Mesodermal cell (in vitro differentiated cells): ENCODE measurements at regions not wholly inside any gene's neighbourhood (a gene's known extent, or its start where the extent isn't known, plus 50 kb on each side); places are given as distances from the start of the nearest gene placed in this dataset.
"Not testable (repeated sequence)": the region's sequence is repeated elsewhere in the genome, so short reads cannot be mapped to it uniquely, and the experiment has no call there.

ENCODE experiments used
- H3K27ac ChIP-seq: 2 replicates; pipeline ENCODE4 v1.7.0; 2013; ENCODE audit warnings: mild to moderate bottlenecking, low read depth, low read length, moderate library complexity; ENCODE audit not compliant: severe bottlenecking
- H3K36me3 ChIP-seq: 2 replicates; pipeline ENCODE4 v1.7.1; 2013; ENCODE audit warnings: mild to moderate bottlenecking, low read length, moderate library complexity; ENCODE audit not compliant: control insufficient read depth, insufficient read depth
- H3K4me1 ChIP-seq: one replicate; pipeline ENCODE4 v1.7.1; 2013; ENCODE audit warnings: mild to moderate bottlenecking, low read length; ENCODE audit not compliant: insufficient read depth, control insufficient read depth, poor library complexity, severe bottlenecking
- H3K4me3 ChIP-seq: 2 replicates; pipeline ENCODE4 v1.7.0; 2013; ENCODE audit warnings: low read length, control low read depth, mild to moderate bottlenecking; ENCODE audit not compliant: insufficient read depth, poor library complexity, severe bottlenecking; ENCODE audit errors: extremely low read depth
- H3K9me3 ChIP-seq: 2 replicates; pipeline ENCODE4 v1.7.1; 2013; ENCODE audit warnings: mild to moderate bottlenecking, low read length, moderate library complexity; ENCODE audit not compliant: control insufficient read depth
- WGBS, 2 experiments: methylation state at CpG; one replicate each; pipeline ENCODE4 v1.1.5; 2013; ENCODE audit warnings: missing lambda C conversion rate in 2 of 2; ENCODE audit not compliant: insufficient coverage in 2 of 2; 5-methylcytosine and 5-hydroxymethylcytosine counted together

DNA sequence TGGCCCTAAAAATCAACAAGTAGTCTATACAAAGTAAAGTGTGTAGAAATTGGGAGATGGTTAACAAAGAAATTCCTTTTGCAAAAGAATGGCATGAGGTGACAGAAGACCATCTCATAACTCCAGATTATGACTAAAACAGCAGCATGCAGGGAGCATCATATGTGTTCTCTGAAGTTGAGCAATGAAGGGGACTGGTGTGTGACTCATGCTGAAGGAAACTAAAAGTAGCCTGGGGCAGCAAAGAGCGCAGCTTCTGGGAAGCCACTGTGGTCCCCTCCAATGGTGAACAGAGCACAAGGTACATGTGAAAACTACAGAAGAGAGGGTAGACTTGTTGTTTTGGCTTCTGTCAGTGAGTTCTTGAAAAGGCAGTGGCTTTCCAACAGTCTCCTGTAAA, 133.4 kb downstream of the MACC1 start:
- Histone ChIP-seq H3K9me3 (no peaks in the 10 kb centered on the region), H3K27ac (no peak overlapping the region)
- 85 to 89% methylated on average over 1 of the region's 1 CpG for WGBS, 2 experiments

DNA sequence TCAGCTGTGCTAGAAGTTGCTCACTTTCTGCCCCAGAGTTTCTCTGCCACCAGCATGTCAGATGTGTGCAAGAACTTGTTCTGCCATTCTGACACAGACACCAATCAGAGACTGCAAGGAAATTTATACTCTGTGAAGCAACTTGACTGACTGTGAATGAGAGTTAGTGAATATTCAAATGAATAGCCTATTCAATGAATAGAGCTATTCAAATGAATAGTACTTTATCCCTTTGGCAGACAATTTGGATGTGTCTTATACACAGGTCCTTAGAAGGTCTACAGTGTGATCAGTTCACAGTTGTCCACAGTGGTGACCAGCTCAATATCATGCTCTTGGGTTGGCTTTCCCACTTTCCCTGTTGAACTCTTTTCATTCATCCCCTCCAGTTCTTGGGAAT, 138.1 kb downstream of the MACC1 start:
- H3K4me1 ChIP-seq: no peaks in the 10 kb centered on the region
- no peak overlapping the region for H3K4me3 ChIP-seq
- no peaks in the 10 kb centered on the region for H3K9me3 ChIP-seq
- H3K36me3 ChIP-seq: no peaks in the 10 kb centered on the region
- H3K27ac ChIP-seq: no peak overlapping the region

More for the DNA sequence above, 133.4 kb downstream of the MACC1 start:
- Histone ChIP-seq H3K4me1 (no peaks in the 10 kb centered on the region), H3K36me3 (no peaks in the 10 kb centered on the region), H3K4me3 (no peak overlapping the region)

DNA sequence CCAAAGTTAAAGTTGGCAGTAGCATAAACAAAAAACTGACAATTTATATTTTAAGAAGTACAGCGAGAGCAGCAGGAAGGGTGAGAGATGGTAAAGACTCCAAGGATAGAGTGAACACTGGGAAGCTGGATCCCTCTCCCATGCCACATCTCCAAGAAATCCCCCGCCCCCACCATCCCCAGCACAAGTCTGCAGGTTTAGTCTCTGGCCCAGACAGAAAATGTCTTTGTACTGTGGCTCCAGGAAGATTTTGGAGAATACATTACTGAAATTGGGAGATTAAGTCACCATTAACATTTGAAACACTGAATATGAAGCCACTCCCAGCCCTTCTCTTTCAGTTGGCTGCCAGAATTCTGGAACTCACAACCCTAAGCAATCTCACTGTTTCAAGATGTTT, 140.3 kb downstream of the MACC1 start:
- no CpG with 5 or more reads among the region's 2 CpGs for WGBS, 2 experiments
- no peak overlapping the region for H3K4me3 ChIP-seq

DNA sequence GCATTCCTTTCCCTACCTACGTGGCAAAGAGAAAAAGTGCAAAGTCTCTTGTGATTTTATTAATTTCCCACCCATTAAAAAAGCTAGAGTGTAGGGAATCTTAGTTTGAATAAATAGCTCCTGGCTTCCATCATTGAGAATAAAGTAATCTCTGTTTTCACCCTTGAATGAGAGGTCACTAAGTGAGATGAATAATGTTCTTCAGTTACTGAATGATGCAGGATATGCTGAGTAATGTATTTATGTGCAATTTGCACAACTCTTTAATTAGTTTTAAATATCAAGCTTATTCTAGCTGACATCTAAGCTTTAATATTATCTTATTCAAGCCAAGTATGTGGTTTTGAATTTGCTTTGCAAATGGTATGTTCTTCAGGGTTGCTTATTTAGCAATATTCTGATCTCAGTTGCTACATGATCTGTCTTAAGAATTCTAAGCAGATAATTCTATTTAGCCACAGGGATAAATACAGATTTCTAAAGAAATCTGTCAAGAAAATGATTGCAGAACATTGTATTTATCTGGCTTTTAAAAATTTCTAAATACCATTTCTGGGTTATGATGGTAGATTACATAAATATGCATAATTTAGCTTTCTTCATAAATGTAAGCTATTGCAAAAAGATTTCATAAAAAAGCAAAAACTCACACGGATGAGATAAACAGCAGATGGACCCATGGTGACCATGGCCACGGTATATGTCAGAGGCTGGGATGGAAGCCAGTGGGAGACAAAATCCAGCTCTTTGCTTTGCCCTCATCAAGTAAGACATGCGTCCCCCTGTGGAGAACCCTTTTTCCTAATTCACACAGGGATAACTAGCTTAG, 141.0 kb downstream of the MACC1 start:
- Histone ChIP-seq H3K27ac (no peak overlapping the region), H3K4me1 (no peaks in the 10 kb centered on the region), H3K9me3 (no peaks in the 10 kb centered on the region), H3K4me3 (no peak overlapping the region), H3K36me3 (no peaks in the 10 kb centered on the region)
- 68 to 75% methylated on average over 2 of the region's 4 CpGs for WGBS, 2 experiments

More for the DNA sequence above, 140.3 kb downstream of the MACC1 start:
- Histone ChIP-seq H3K9me3 (no peaks in the 10 kb centered on the region), H3K36me3 (no peaks in the 10 kb centered on the region), H3K27ac (no peak overlapping the region), H3K4me1 (no peaks in the 10 kb centered on the region)

DNA sequence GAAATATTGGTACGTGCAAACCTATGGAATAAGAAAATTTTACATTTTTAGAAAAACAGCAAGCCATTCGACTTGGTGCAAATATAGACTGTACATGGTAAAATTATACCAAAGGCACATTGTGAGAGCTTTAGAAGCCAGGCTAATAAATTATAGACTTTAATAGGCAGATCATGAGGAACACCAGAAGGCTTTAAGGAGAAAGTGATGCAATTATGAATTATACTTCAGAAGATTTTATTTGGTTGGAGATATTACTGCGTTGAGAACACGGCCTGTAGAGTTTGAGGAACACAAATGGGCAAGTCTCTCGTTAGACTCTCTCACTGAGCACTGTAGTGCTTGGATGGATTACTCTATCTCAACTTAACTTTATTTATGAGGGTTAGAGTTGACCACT, 141.7 kb downstream of the MACC1 start:
- WGBS, 2 experiments: 96% methylated on average over 4 of the region's 5 CpGs; no CpG with 5 or more reads in 1 of the 2 experiments
- no peak overlapping the region for H3K27ac ChIP-seq
- no peaks in the 10 kb centered on the region for H3K4me1 ChIP-seq
- H3K9me3 ChIP-seq: no peaks in the 10 kb centered on the region
- H3K4me3 ChIP-seq: no peak overlapping the region
- no peaks in the 10 kb centered on the region for H3K36me3 ChIP-seq

DNA sequence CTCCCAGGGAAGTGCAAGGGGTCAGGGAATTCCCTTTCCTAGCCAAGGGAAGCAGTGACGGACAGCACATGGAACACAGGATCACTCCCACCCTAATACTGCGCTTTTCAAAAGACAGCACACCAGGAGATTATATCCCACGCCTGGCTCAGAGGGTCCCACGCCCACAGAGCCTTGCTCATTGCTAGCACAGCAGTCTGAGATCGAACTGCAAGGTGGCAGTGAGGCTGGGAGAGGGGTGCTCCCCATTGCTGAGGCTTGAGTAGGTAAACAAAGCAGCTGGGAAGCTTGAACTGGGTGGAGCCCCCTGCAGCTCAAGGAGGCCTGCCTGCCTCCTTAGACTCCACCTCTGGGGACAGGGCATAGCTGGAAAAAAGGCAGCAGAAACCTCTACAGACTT, 149.2 kb downstream of the MACC1 start:
- H3K4me3 ChIP-seq, H3K36me3 ChIP-seq, H3K9me3 ChIP-seq, H3K4me1 ChIP-seq, H3K27ac ChIP-seq: not testable (repeated sequence)
- 82 to 90% methylated on average over 2 to 5 of the region's 5 CpGs for WGBS, 2 experiments

DNA sequence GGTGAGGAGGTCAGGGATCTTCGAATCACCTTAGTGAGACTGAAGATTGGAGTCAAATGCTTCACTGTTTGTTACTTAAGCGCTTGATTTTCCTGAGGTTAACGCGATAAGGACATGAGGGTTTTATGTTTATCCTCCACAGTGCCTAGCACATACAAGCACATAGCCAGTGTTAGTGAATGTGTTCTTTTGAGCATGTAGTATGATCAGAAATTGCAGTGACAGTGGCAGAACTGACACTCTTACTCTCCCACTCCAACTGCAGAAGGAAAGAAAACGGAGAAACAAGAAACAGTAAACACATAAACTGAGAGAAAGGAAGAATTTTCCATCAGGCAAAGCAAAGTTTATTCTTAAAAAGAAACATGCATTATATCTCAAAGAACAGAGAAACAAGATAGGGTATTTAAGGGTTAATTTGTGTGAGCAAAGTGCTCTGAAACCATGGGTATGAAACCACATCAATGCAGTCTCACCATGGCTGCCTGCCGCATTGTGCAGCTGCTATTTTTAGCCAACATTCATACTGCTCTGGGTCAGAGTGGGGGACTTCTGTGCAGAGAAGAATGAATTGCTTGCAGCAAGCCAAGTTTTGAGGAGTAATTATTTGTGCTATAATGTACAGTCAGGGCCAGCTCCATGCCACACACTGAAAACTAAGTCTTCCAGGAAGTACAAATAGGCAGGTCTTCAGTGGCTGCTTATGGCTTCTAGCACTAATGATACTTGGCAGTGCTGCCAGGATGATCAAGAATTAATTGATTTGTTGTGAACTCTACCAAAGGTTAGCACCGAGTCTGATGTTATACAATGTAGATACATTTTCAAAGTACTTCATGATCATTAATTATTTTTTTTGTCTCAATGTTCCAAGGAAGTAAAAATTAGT, 152.0 kb downstream of the MACC1 start:
- WGBS, 2 experiments: 51 to 62% methylated on average over 2 of the region's 7 CpGs
- H3K9me3 ChIP-seq: peaks cover 7% of the 10 kb centered on the region
- no peak overlapping the region for H3K4me3 ChIP-seq
- peaks cover 10% of the 10 kb centered on the region for H3K4me1 ChIP-seq
- H3K36me3 ChIP-seq: no peaks in the 10 kb centered on the region
- peak overlapping the region; percentile 68 for H3K27ac ChIP-seq

DNA sequence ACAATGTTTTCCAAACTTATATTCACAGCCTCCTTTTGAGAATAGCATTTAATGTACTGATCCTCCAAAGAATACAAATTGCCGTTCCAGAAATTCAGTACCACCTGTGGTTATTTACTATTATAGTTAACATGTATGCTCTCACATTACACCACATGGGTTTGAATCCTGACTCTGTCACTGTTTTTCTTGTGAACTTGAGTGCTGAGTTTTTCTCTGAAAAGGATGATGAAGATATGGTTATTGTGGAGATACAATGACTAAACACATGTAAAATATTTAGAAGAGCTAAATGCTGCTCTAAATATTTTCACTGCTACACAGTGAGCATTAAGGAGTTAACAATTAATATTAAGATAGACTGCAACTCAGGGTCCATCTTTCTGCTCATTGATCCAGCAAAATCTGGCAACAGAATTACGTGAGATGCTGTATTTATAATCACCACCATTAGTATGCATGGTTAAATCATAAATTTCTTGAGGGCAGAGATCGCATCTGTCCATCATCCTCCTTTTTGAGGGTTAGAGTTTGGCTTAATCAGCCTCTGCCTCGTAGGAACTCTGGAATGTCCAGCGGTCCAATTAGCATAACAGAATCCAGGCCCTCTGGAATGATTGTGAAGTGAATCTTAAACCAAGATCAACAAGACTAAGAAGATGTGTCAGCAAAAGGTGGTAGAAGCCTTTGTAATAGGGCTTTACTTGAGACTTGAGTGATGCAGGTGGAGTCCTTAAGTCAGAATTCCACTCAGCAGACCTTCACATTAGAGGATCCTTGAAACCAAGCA, 152.8 kb downstream of the MACC1 start:
- Histone ChIP-seq H3K4me3 (no peak overlapping the region), H3K9me3 (peaks cover 7% of the 10 kb centered on the region), H3K4me1 (peaks cover 10% of the 10 kb centered on the region), H3K27ac (peak overlapping the region; percentile 68), H3K36me3 (no peaks in the 10 kb centered on the region)
- WGBS, 2 experiments: 30 to 94% methylated on average over 2 of the region's 5 CpGs

DNA sequence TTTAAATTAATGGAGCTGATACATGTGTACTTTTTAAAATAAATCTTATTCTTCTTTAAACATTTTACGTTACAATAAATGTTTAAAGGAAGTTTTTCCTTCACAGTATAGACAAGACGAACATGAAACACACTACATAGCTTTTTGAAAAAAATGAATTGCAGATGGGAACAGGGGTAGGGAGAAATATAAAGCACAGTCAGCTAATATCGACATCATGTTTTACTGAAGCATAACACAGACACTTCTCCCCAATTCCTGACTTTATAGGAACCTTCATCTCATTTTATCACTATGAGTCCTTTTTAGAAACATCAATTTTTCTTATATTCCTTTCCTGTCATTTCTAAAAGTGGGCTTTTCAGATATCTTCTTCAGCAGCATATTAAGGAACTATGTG, 153.5 kb downstream of the MACC1 start:
- no peak overlapping the region for H3K27ac ChIP-seq
- peaks cover 7% of the 10 kb centered on the region for H3K9me3 ChIP-seq
- no peaks in the 10 kb centered on the region for H3K36me3 ChIP-seq
- 100% methylated on average over 1 of the region's 3 CpGs for WGBS, 2 experiments
- H3K4me1 ChIP-seq: peaks cover 10% of the 10 kb centered on the region
- no peak overlapping the region for H3K4me3 ChIP-seq

DNA sequence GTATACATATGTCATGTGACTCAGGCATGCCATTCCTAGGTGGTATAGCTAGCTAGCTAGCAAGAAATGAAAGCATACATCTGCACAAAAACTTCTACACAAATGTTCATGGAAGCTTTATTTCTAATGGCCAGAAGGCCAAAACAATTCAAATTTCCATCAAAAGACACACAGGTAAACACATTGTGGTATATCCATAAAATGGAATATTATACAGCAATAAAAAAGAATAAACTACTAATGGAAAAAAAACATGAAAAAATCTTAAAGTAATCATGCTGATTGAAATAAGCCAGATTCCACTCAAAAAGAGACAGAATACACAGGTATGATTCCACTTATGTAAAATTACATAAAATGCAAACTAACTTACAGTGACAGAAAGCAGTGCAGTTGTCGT, 154.3 kb downstream of the MACC1 start:
- no peak overlapping the region for H3K4me3 ChIP-seq
- H3K27ac ChIP-seq: no peak overlapping the region
- no peaks in the 10 kb centered on the region for H3K36me3 ChIP-seq
- no CpG with 5 or more reads among the region's 1 CpG for WGBS, 2 experiments
- peaks cover 4% of the 10 kb centered on the region for H3K9me3 ChIP-seq
- H3K4me1 ChIP-seq: peaks cover 10% of the 10 kb centered on the region
